Smooth muscle cell (in vitro differentiated cells): ENCODE measurements at regions not wholly inside any gene's neighbourhood (a gene's known extent, or its start where the extent isn't known, plus 50 kb on each side); places are given as distances from the start of the nearest gene placed in this dataset.
A peak's percentile ranks its signal among the peaks of the same experiment; 100 is the strongest.

ENCODE experiments used
- DNase-seq: peaks from one replicate; lab custom pipeline; 2025; ENCODE audit not compliant: unreplicated experiment; lab: John Stamatoyannopoulos, UW
- H2AFZ ChIP-seq: fragments of 200-600 bp; sonication (generic); 2 replicates; pipeline ENCODE4 v1.6.0; 2016; ENCODE audit warnings: antibody characterized with exemption, low read depth, mild to moderate bottlenecking
- H3F3A ChIP-seq: fragments of 200-600 bp; sonication (generic); 2 replicates; pipeline ENCODE4 v1.6.0; 2017; ENCODE audit warnings: antibody characterized with exemption, low read depth
- H3K27ac ChIP-seq: fragments of 200-600 bp; sonication (generic); 2 replicates; pipeline ENCODE4 v1.5.1; 2016; ENCODE audit warnings: low read depth, mild to moderate bottlenecking
- H3K27me3 ChIP-seq: fragments of 200-600 bp; sonication (generic); 2 replicates; pipeline ENCODE4 v1.6.1; 2016; ENCODE audit warnings: low read depth, mild to moderate bottlenecking
- H3K36me3 ChIP-seq: fragments of 200-600 bp; sonication (generic); 2 replicates; pipeline ENCODE4 v1.5.1; 2016; ENCODE audit warnings: low read depth
- H3K4me1 ChIP-seq: fragments of 200-600 bp; sonication (generic); 2 replicates; pipeline ENCODE4 v1.5.1; 2016; ENCODE audit warnings: low read depth
- H3K4me2 ChIP-seq: fragments of 200-600 bp; sonication (generic); 2 replicates; pipeline ENCODE4 v1.6.0; 2016; ENCODE audit warnings: mild to moderate bottlenecking
- H3K4me3 ChIP-seq: fragments of 200-600 bp; sonication (generic); 2 replicates; pipeline ENCODE4 v1.5.1; 2016; ENCODE audit warnings: mild to moderate bottlenecking
- H3K79me2 ChIP-seq: fragments of 200-600 bp; sonication (generic); 2 replicates; pipeline ENCODE4 v1.6.0; 2016; ENCODE audit warnings: low read depth, mild to moderate bottlenecking
- H3K9ac ChIP-seq: fragments of 200-600 bp; sonication (generic); 2 replicates; pipeline ENCODE4 v1.6.0; 2016; ENCODE audit warnings: low read depth
- H3K9me3 ChIP-seq: fragments of 200-600 bp; sonication (generic); replicated peaks from 2 replicates; pipeline ENCODE4 v1.5.1; 2016; ENCODE audit warnings: low read depth
- H4K20me1 ChIP-seq: fragments of 200-600 bp; sonication (generic); 2 replicates; pipeline ENCODE4 v1.6.0; 2016; ENCODE audit warnings: low read depth
- WGBS: methylation state at CpG from one replicate; pipeline ENCODE4 v1.1.7; 2016; ENCODE audit warnings: low lambda C conversion rate; 5-methylcytosine and 5-hydroxymethylcytosine counted together
- TF ChIP-seq, protein P1 (sequence below): fragments of 200-600 bp; sonication (generic); IDR thresholded peaks from 2 replicates; pipeline ENCODE4 v1.5.1; 2017; ENCODE audit warnings: borderline replicate concordance, mild to moderate bottlenecking, antibody characterized with exemption; ENCODE audit not compliant: insufficient read depth, poor library complexity, severe bottlenecking

- TF ChIP-seq, protein P1, sequence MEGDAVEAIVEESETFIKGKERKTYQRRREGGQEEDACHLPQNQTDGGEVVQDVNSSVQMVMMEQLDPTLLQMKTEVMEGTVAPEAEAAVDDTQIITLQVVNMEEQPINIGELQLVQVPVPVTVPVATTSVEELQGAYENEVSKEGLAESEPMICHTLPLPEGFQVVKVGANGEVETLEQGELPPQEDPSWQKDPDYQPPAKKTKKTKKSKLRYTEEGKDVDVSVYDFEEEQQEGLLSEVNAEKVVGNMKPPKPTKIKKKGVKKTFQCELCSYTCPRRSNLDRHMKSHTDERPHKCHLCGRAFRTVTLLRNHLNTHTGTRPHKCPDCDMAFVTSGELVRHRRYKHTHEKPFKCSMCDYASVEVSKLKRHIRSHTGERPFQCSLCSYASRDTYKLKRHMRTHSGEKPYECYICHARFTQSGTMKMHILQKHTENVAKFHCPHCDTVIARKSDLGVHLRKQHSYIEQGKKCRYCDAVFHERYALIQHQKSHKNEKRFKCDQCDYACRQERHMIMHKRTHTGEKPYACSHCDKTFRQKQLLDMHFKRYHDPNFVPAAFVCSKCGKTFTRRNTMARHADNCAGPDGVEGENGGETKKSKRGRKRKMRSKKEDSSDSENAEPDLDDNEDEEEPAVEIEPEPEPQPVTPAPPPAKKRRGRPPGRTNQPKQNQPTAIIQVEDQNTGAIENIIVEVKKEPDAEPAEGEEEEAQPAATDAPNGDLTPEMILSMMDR = no peak
- Histone ChIP-seq H3K79me2 (no peaks in the 10 kb centered on the region), H3K4me1 (no peaks in the 10 kb centered on the region), H3F3A (peaks cover 1% of the 10 kb centered on the region), H3K9ac (no peak overlapping the region), H3K36me3 (no peaks in the 10 kb centered on the region), H3K27me3 (no peaks in the 10 kb centered on the region), H3K27ac (no peak overlapping the region), H3K9me3 (no peaks in the 10 kb centered on the region), H3K4me2 (no peak overlapping the region), H4K20me1 (no peaks in the 10 kb centered on the region), H3K4me3 (no peak overlapping the region), H2AFZ (no peak overlapping the region)
- 76% methylated on average over 6 of the region's 6 CpGs for WGBS
- DNase-seq = no peak
These were observed 249.6 kb downstream of the NSG2 start for GRCh38 chr5:174294891-174295620.

GRCh38 chr5:174295702-174296436 is 250.4 kb downstream of the NSG2 start:
- TF ChIP-seq, protein P1 = no peak
- H3K27me3 ChIP-seq = no peaks in the 10 kb centered on the region
- H3K79me2 ChIP-seq = no peaks in the 10 kb centered on the region
- no peak overlapping the region for H3K27ac ChIP-seq
- no peaks in the 10 kb centered on the region for H4K20me1 ChIP-seq
- 76% methylated on average over 8 of the region's 8 CpGs for WGBS
- H3K9ac ChIP-seq = no peak overlapping the region
- H3K9me3 ChIP-seq = no peaks in the 10 kb centered on the region
- DNase-seq = no peak
- no peaks in the 10 kb centered on the region for H3K36me3 ChIP-seq
- peaks cover 7% of the 10 kb centered on the region for H3K4me1 ChIP-seq
- no peak overlapping the region for H3K4me2 ChIP-seq
- peaks cover 7% of the 10 kb centered on the region for H3F3A ChIP-seq
- H2AFZ ChIP-seq = no peak overlapping the region
- no peak overlapping the region for H3K4me3 ChIP-seq

- Histone ChIP-seq H4K20me1 (no peaks in the 10 kb centered on the region), H3K4me2 (peak overlapping the region; percentile 55), H3K79me2 (no peaks in the 10 kb centered on the region), H2AFZ (no peak overlapping the region), H3K9me3 (no peaks in the 10 kb centered on the region), H3K36me3 (no peaks in the 10 kb centered on the region), H3K4me3 (no peak overlapping the region), H3K27ac (no peak overlapping the region), H3F3A (peaks cover 14% of the 10 kb centered on the region), H3K4me1 (peaks cover 29% of the 10 kb centered on the region), H3K9ac (no peak overlapping the region), H3K27me3 (no peaks in the 10 kb centered on the region)
- DNase-seq = no peak
- TF ChIP-seq, protein P1 = no peak
- WGBS = 76% methylated on average over 8 of the region's 8 CpGs
These were observed 254.8 kb downstream of the NSG2 start for GRCh38 chr5:174300118-174300940.
